Panc1 (cell line): ENCODE measurements at regions not wholly inside any gene's neighbourhood (a gene's known extent, or its start where the extent isn't known, plus 50 kb on each side); places are given as distances from the start of the nearest gene placed in this dataset.

ENCODE experiments used
- CTCF ChIP-seq: fragments of 450-650 bp; IDR thresholded peaks from 2 replicates; pipeline ENCODE4 v1.5.1; 2017; ENCODE audit warnings: mild to moderate bottlenecking
- SIN3A ChIP-seq: IDR thresholded peaks from 2 replicates; pipeline ENCODE4 v1.6.1; 2012; ENCODE audit warnings: low read depth, mild to moderate bottlenecking, low read length, moderate library complexity, borderline replicate concordance; ENCODE audit not compliant: insufficient read depth
- TF ChIP-seq, protein P1 (sequence below), 2 experiments: IDR thresholded peaks; 2 replicates each; pipeline ENCODE4 v1.6.1; 2011 to 2012; ENCODE audit warnings: low read depth in 2 of 2, control low read depth in 1 of 2, low read length in 1 of 2, mild to moderate bottlenecking in 1 of 2, moderate library complexity in 1 of 2; ENCODE audit not compliant: insufficient read depth in 1 of 2

DNA sequence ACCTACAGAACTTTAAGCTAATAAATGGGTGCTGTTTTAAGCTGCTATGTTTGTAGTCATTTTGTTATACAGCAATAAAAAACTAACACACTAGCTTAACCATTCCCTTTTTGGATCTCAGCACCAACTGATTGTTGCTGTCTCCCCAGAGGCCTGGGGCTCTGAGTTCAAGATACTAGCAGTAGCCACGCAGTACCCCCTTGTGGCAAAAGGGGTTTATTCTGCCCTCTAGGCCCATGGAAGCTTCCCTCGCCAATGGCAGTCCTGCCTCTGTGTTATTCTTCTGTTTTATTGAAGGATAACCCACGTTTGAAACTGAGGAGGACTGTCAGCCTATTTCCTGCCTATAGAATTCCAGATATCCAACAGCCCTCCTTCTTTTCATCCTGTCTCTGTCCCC lies 455.3 kb upstream of the ATP2B1 start:
- TF ChIP-seq CTCF (no peak), SIN3A (no peak)
- TF ChIP-seq, protein P1, sequence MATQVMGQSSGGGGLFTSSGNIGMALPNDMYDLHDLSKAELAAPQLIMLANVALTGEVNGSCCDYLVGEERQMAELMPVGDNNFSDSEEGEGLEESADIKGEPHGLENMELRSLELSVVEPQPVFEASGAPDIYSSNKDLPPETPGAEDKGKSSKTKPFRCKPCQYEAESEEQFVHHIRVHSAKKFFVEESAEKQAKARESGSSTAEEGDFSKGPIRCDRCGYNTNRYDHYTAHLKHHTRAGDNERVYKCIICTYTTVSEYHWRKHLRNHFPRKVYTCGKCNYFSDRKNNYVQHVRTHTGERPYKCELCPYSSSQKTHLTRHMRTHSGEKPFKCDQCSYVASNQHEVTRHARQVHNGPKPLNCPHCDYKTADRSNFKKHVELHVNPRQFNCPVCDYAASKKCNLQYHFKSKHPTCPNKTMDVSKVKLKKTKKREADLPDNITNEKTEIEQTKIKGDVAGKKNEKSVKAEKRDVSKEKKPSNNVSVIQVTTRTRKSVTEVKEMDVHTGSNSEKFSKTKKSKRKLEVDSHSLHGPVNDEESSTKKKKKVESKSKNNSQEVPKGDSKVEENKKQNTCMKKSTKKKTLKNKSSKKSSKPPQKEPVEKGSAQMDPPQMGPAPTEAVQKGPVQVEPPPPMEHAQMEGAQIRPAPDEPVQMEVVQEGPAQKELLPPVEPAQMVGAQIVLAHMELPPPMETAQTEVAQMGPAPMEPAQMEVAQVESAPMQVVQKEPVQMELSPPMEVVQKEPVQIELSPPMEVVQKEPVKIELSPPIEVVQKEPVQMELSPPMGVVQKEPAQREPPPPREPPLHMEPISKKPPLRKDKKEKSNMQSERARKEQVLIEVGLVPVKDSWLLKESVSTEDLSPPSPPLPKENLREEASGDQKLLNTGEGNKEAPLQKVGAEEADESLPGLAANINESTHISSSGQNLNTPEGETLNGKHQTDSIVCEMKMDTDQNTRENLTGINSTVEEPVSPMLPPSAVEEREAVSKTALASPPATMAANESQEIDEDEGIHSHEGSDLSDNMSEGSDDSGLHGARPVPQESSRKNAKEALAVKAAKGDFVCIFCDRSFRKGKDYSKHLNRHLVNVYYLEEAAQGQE (IDR thresholded peaks at IDR 0.05; ENCODE audit: insufficient read depth in 1 of 2, low read depth in 2 of 2, low read length in 1 of 2) = no peak
